GM10266 (cell line): ENCODE measurements at regions not wholly inside any gene's neighbourhood (a gene's known extent, or its start where the extent isn't known, plus 50 kb on each side); places are given as distances from the start of the nearest gene placed in this dataset.

ENCODE experiments used
- DNase-seq: peaks from one replicate; pipeline ENCODE4 v3.0.0; 2012; ENCODE audit errors: extremely low spot score
- TF ChIP-seq, protein P1 (sequence below): IDR thresholded peaks from 2 replicates; pipeline ENCODE4 v1.5.1; 2012; ENCODE audit warnings: mild to moderate bottlenecking, low read depth; ENCODE audit not compliant: control insufficient read depth, insufficient read depth; ENCODE audit errors: missing control alignments

DNA sequence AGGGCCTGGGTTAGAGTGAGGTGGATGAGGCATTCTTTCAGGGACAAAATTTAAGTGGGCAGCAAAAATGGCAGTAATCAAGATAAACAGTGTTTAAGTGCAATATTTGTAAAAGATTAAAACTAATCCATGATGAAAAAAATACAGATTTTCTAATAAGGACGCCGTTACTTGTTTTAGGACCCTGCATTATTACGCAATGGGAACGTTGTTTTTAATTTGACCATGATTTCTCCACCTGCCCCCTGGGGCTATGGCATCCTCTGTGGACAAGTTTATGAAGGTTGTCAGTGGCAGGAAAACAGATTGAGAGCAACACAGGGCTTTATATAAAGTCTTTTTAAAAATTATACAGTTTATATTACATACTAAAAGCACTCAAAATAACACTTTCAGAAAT lies 380.6 kb upstream of the PHF14 start:
- TF ChIP-seq, protein P1, sequence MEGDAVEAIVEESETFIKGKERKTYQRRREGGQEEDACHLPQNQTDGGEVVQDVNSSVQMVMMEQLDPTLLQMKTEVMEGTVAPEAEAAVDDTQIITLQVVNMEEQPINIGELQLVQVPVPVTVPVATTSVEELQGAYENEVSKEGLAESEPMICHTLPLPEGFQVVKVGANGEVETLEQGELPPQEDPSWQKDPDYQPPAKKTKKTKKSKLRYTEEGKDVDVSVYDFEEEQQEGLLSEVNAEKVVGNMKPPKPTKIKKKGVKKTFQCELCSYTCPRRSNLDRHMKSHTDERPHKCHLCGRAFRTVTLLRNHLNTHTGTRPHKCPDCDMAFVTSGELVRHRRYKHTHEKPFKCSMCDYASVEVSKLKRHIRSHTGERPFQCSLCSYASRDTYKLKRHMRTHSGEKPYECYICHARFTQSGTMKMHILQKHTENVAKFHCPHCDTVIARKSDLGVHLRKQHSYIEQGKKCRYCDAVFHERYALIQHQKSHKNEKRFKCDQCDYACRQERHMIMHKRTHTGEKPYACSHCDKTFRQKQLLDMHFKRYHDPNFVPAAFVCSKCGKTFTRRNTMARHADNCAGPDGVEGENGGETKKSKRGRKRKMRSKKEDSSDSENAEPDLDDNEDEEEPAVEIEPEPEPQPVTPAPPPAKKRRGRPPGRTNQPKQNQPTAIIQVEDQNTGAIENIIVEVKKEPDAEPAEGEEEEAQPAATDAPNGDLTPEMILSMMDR: no peak

GRCh38 chr7:10596827-10597226 lies 376.8 kb upstream of the PHF14 start:
- TF ChIP-seq, protein P1: no peak
- no peak for DNase-seq

More for the DNA sequence above, 380.6 kb upstream of the PHF14 start:
- no peak for DNase-seq

- TF ChIP-seq, protein P1: no peak
- DNase-seq: no peak
Measured at GRCh38 chr7:10604128-10604527, 369.5 kb upstream of the PHF14 start.

DNA sequence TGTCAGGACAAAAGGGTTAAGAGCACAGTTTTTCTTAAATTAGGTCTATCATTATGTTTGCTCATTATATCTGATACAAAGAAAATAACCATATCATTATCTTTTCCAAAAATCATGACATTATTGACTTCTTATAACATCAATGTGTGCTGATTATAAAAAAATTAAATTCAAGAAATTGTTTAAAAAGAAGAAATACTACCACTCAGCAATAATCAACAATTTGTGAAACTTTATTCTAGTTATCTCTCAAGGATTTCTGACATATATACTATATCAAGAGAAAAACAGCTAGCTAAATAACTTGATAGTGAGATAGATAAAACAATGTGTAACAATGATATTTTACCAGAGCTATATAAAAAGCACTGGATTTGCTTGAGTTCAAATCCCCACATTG lies 360.7 kb upstream of the PHF14 start:
- TF ChIP-seq, protein P1: no peak
- DNase-seq: no peak

- no peak for DNase-seq
Measured at GRCh38 chr7:10618953-10619352, 354.7 kb upstream of the PHF14 start.

DNA sequence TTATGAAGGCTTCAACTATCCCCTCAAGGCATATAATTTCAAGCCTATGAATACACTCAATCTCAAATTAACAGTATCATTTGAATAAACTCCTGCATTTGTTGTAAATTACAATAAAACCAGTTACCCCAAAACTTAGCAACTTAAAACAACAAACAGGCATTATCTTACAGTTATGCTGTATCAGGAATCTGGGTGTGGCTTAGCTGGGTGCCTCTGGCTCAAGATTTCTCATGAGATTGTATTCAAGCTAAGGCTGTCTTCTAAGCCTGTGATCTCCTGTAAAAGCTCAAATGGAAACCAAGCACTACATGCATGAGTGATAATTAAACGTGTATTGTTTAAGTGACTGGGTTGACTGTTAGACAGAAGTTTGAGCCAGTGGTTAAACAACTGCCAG lies 341.0 kb upstream of the PHF14 start:
- TF ChIP-seq, protein P1: no peak
- DNase-seq: no peak

More at GRCh38 chr7:10618953-10619352, 354.7 kb upstream of the PHF14 start:
- TF ChIP-seq, protein P1: no peak

DNA sequence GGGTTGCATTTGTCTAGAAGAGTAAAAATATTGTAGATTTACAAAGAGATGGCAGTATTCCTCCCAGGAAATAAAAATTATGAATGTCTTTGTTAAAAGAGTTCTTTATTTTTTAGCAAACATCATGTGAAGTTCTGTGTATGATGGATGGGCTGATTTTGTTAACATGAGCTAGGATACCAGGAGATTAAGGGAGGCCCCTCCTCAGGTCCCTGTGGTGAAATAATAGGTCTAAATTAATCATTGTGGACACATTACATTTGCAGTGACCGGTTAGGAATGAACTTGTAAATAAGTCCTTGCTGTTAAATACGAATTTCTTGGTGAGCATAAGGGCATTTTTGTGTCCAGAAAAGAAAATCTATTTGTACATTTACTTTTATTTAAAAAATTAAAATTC lies 339.4 kb upstream of the PHF14 start:
- no peak for DNase-seq
- TF ChIP-seq, protein P1: no peak
